Bone marrow (tissue), 2 donors: ENCODE measurements at regions not wholly inside any gene's neighbourhood (a gene's known extent, or its start where the extent isn't known, plus 50 kb on each side); places are given as distances from the start of the nearest gene placed in this dataset.

Experiments
- DNase-seq, 2 donors: peaks; one replicate each; lab custom pipeline; 2025; lab: John Stamatoyannopoulos, UW

GRCh38 chr1:193674292-193674944 lies 488.0 kb upstream of the B3GALT2 start:
- no peak for DNase-seq

GRCh38 chr1:193666485-193667083 lies 480.2 kb upstream of the B3GALT2 start:
- DNase-seq = no peak

GRCh38 chr1:193663965-193664364 lies 477.6 kb upstream of the B3GALT2 start:
- no peak for DNase-seq

GRCh38 chr1:193662030-193662429 lies 475.6 kb upstream of the B3GALT2 start:
- no peak for DNase-seq

GRCh38 chr1:193661385-193661784 lies 475.0 kb upstream of the B3GALT2 start:
- no peak for DNase-seq

GRCh38 chr1:193660428-193660827 lies 474.0 kb upstream of the B3GALT2 start:
- no peak for DNase-seq

GRCh38 chr1:193658691-193659090 lies 472.3 kb upstream of the B3GALT2 start:
- no peak for DNase-seq

GRCh38 chr1:193658081-193658480 lies 471.7 kb upstream of the B3GALT2 start:
- no peak for DNase-seq

- no peak for DNase-seq
These were observed 471.1 kb upstream of the B3GALT2 start for GRCh38 chr1:193657552-193657951.

GRCh38 chr1:193656841-193657240 lies 470.4 kb upstream of the B3GALT2 start:
- DNase-seq = no peak

- DNase-seq = no peak
These were observed 468.7 kb upstream of the B3GALT2 start for GRCh38 chr1:193654951-193655735.

GRCh38 chr1:193649587-193649986 lies 463.2 kb upstream of the B3GALT2 start:
- DNase-seq = no peak

GRCh38 chr1:193634876-193635275 lies 448.5 kb upstream of the B3GALT2 start:
- no peak for DNase-seq

- DNase-seq = no peak
These were observed 448.1 kb upstream of the B3GALT2 start for GRCh38 chr1:193634470-193634869.

GRCh38 chr1:193633991-193634390 lies 447.6 kb upstream of the B3GALT2 start:
- no peak for DNase-seq

- no peak for DNase-seq
These were observed 446.7 kb upstream of the B3GALT2 start for GRCh38 chr1:193633093-193633492.

GRCh38 chr1:193631306-193631705 lies 444.9 kb upstream of the B3GALT2 start:
- no peak for DNase-seq

- DNase-seq = no peak
These were observed 443.5 kb upstream of the B3GALT2 start for GRCh38 chr1:193629875-193630274.

- DNase-seq = no peak
These were observed 440.3 kb upstream of the B3GALT2 start for GRCh38 chr1:193626695-193627094.

- DNase-seq = no peak
These were observed 438.8 kb upstream of the B3GALT2 start for GRCh38 chr1:193625255-193625654.

GRCh38 chr1:193619911-193620310 lies 433.5 kb upstream of the B3GALT2 start:
- no peak for DNase-seq

GRCh38 chr1:193614817-193615216 lies 428.4 kb upstream of the B3GALT2 start:
- no peak for DNase-seq

GRCh38 chr1:193614275-193614674 lies 427.9 kb upstream of the B3GALT2 start:
- DNase-seq = no peak
